GM23338 (cell line): ENCODE measurements at regions not wholly inside any gene's neighbourhood (a gene's known extent, or its start where the extent isn't known, plus 50 kb on each side); places are given as distances from the start of the nearest gene placed in this dataset.

ENCODE experiments used
- ATAC-seq: fragments of 200-7000 bp; cut with Tn5 transposase; 3 replicates; pipeline ENCODE4 v1.9.1; 2020
- DNase-seq: peaks from one replicate; pipeline ENCODE4 v3.0.0-alpha.2; 2015; ENCODE audit warnings: low spot score
- H2AFZ ChIP-seq: fragments of 200-600 bp; sonication (generic); 2 replicates; pipeline ENCODE4 v1.8.0; 2016; ENCODE audit warnings: antibody characterized with exemption, mild to moderate bottlenecking, moderate library complexity
- H3F3A ChIP-seq: fragments of 200-600 bp; sonication (generic); replicated peaks from 2 replicates; pipeline ENCODE4 v1.8.0; 2017; ENCODE audit warnings: antibody characterized with exemption, mixed run types, low read depth
- H3K27ac ChIP-seq: fragments of 200-600 bp; sonication (generic); 2 replicates; pipeline ENCODE4 v1.6.1; 2016; ENCODE audit warnings: low read depth
- H3K27me3 ChIP-seq: fragments of 200-600 bp; sonication (generic); 2 replicates; pipeline ENCODE4 v1.8.0; 2016; ENCODE audit warnings: mild to moderate bottlenecking, mixed run types, moderate library complexity; ENCODE audit not compliant: insufficient read depth
- H3K36me3 ChIP-seq: fragments of 200-600 bp; sonication (generic); 2 replicates; pipeline ENCODE4 v1.8.0; 2016; ENCODE audit warnings: mild to moderate bottlenecking; ENCODE audit not compliant: insufficient read depth
- H3K4me1 ChIP-seq: fragments of 200-600 bp; sonication (generic); 2 replicates; pipeline ENCODE4 v1.8.0; 2016; ENCODE audit warnings: mild to moderate bottlenecking, moderate library complexity; ENCODE audit not compliant: insufficient read depth
- H3K4me2 ChIP-seq: fragments of 200-600 bp; sonication (generic); 2 replicates; pipeline ENCODE4 v1.7.1; 2017; ENCODE audit warnings: mixed run types
- H3K4me3 ChIP-seq: fragments of 200-600 bp; sonication (generic); 2 replicates; pipeline ENCODE4 v1.6.1; 2016; ENCODE audit warnings: mixed run types
- H3K79me2 ChIP-seq: fragments of 200-600 bp; sonication (generic); replicated peaks from 2 replicates; pipeline ENCODE4 v1.8.0; 2017; ENCODE audit warnings: mild to moderate bottlenecking; ENCODE audit not compliant: insufficient read depth
- H3K9me2 ChIP-seq: fragments of 200-600 bp; sonication (generic); 2 replicates; pipeline ENCODE4 v1.8.0; 2017; ENCODE audit not compliant: insufficient read depth
- H4K20me1 ChIP-seq: fragments of 200-600 bp; sonication (generic); replicated peaks from 2 replicates; pipeline ENCODE4 v1.8.0; 2017; ENCODE audit warnings: mild to moderate bottlenecking; ENCODE audit not compliant: insufficient read depth
- H3K27ac Mint-ChIP-seq: 2 replicates; pipeline ENCODE4 v1.8.0; 2020; ENCODE audit warnings: inconsistent platforms, mild to moderate bottlenecking, moderate library complexity, mixed read lengths
- H3K27me3 Mint-ChIP-seq: 3 replicates; pipeline ENCODE4 v1.8.0; 2022; ENCODE audit warnings: low read depth, mild to moderate bottlenecking, moderate library complexity, mixed read lengths, inconsistent platforms; ENCODE audit not compliant: insufficient read depth, poor library complexity
- H3K36me3 Mint-ChIP-seq: 3 replicates; pipeline ENCODE4 v1.8.0; 2021; ENCODE audit warnings: low read depth, mild to moderate bottlenecking, inconsistent platforms, moderate library complexity, mixed read lengths
- H3K4me1 Mint-ChIP-seq: 3 replicates; pipeline ENCODE4 v1.8.0; 2020; ENCODE audit warnings: mild to moderate bottlenecking, inconsistent platforms, mixed read lengths
- H3K4me3 Mint-ChIP-seq: 3 replicates; pipeline ENCODE4 v1.8.0; 2021; ENCODE audit warnings: moderate library complexity, mild to moderate bottlenecking, inconsistent platforms, mixed read lengths
- H3K9me3 Mint-ChIP-seq: 3 replicates; pipeline ENCODE4 v1.8.0; 2020; ENCODE audit warnings: moderate library complexity, mild to moderate bottlenecking, inconsistent platforms, mixed read lengths
- CTCF ChIP-seq, 2 experiments: fragments of 200-600 bp in 1 of 2; sonication (generic) in 1 of 2; conservative IDR thresholded peaks; 2 replicates each; pipeline versions ENCODE4 v1.5.1 to v1.6.1; 2016 to 2017; ENCODE audit warnings: antibody characterized with exemption in 2 of 2, low read depth in 2 of 2, mild to moderate bottlenecking in 2 of 2, moderate library complexity in 1 of 2
- EZH2 ChIP-seq: fragments of 200-600 bp; sonication (generic); IDR thresholded peaks from one replicate; pipeline ENCODE4 v1.8.0; 2017; ENCODE audit warnings: antibody characterized with exemption, mild to moderate bottlenecking, low read depth; ENCODE audit not compliant: unreplicated experiment
- EZH2phosphoT487 ChIP-seq: fragments of 200-600 bp; sonication (generic); IDR thresholded peaks from one replicate; pipeline ENCODE4 v1.8.1; 2018; ENCODE audit warnings: antibody characterized with exemption; ENCODE audit not compliant: unreplicated experiment
- JUNB ChIP-seq: IDR thresholded peaks from one replicate; pipeline ENCODE4 v1.6.1; 2016; ENCODE audit warnings: antibody characterized with exemption; ENCODE audit not compliant: unreplicated experiment
- POLR2AphosphoS5 ChIP-seq: IDR thresholded peaks from 2 replicates; pipeline ENCODE4 v1.6.1; 2016; ENCODE audit warnings: antibody characterized with exemption, low read depth
- REST ChIP-seq: IDR thresholded peaks from one replicate; pipeline ENCODE4 v1.6.1; 2018; ENCODE audit warnings: antibody characterized with exemption; ENCODE audit not compliant: unreplicated experiment
- STAT1 ChIP-seq: IDR thresholded peaks from one replicate; pipeline ENCODE4 v1.6.1; 2016; ENCODE audit warnings: antibody characterized with exemption; ENCODE audit not compliant: unreplicated experiment
- ZNF331 ChIP-seq: fragments of 250-450 bp; sonication (Bioruptor Pico); IDR thresholded peaks from 2 replicates; pipeline ENCODE4 v1.5.0; 2020; ENCODE audit warnings: low read depth, mild to moderate bottlenecking, moderate library complexity

- H3K4me3 Mint-ChIP-seq = peak overlapping the region; percentile 39; the same call in 2 of the 3 replicates
- H3K27ac ChIP-seq = peak overlapping the region; percentile 56; the same call in 1 of the 2 replicates
These were observed 106.1 kb downstream of the TFAP2C start for GRCh38 chr20:56735084-56735642.

More at GRCh38 chr20:56735084-56735642, 106.1 kb downstream of the TFAP2C start:
- peak; percentile 34 for DNase-seq
- H3K4me2 ChIP-seq = peak overlapping the region; percentile 78
- no peak overlapping the region for H2AFZ ChIP-seq
- H4K20me1 ChIP-seq = no peaks in the 10 kb centered on the region
- H3K4me1 ChIP-seq = peaks cover 48% of the 10 kb centered on the region
- H3K4me3 ChIP-seq = no peak overlapping the region; the same call in 1 of the 2 replicates
- peaks cover 41% of the 10 kb centered on the region for H3K27me3 ChIP-seq
- Mint-ChIP-seq H3K27me3 (peaks cover 65% of the 10 kb centered on the region), H3K27ac (no peak overlapping the region), H3K4me1 (peaks cover 60% of the 10 kb centered on the region), H3K36me3 (0 out of 3 replicates have a peak, but pooled peaks cover 3% of the 10 kb centered on the region), H3K9me3 (no peaks in the 10 kb centered on the region; the same call in 2 of the 3 replicates)
- H3K9me2 ChIP-seq = no peaks in the 10 kb centered on the region; the same call in 1 of the 2 replicates
- peak; percentile 18 for ATAC-seq
- H3K79me2 ChIP-seq = no peaks in the 10 kb centered on the region
- no peaks in the 10 kb centered on the region for H3K36me3 ChIP-seq
- H3F3A ChIP-seq = no peaks in the 10 kb centered on the region
- TF ChIP-seq STAT1 (no peak), POLR2AphosphoS5 (no peak), REST (no peak), ZNF331 (no peak), JUNB (no peak), CTCF (conservative IDR thresholded peaks at IDR 0.05; ENCODE audit: low read depth in 2 of 2) (no peak), EZH2phosphoT487 (no peak), EZH2 (no peak)
